Stomach smooth muscle (tissue), 2 donors: ENCODE measurements at regions not wholly inside any gene's neighbourhood (a gene's known extent, or its start where the extent isn't known, plus 50 kb on each side); places are given as distances from the start of the nearest gene placed in this dataset.

Source experiments
- H3K27ac ChIP-seq: one replicate; pipeline ENCODE4 v1.7.0; 2013; ENCODE audit warnings: mild to moderate bottlenecking, low read length, inconsistent platforms
- H3K27me3 ChIP-seq, 2 donors: one replicate each; pipeline ENCODE4 v1.7.0; 2013; ENCODE audit warnings: low read length in 2 of 2; ENCODE audit not compliant: insufficient read depth in 2 of 2, control insufficient read depth in 1 of 2
- H3K36me3 ChIP-seq, 2 donors: one replicate each; pipeline ENCODE4 v1.7.0; 2013; ENCODE audit warnings: low read length in 2 of 2; ENCODE audit not compliant: control insufficient read depth in 2 of 2, insufficient read depth in 2 of 2
- H3K4me1 ChIP-seq: one replicate; pipeline ENCODE4 v1.7.0; 2013; ENCODE audit warnings: low read length; ENCODE audit not compliant: control insufficient read depth, insufficient read depth
- H3K4me3 ChIP-seq, 2 donors: one replicate each; pipeline ENCODE4 v1.7.0; 2013; ENCODE audit warnings: low read length in 2 of 2
- H3K9ac ChIP-seq, 2 donors: one replicate each; pipeline ENCODE4 v1.7.0; 2013; ENCODE audit warnings: low read length in 2 of 2, mild to moderate bottlenecking in 1 of 2
- H3K9me3 ChIP-seq, 2 donors: one replicate each; pipeline ENCODE4 v1.7.0; 2013; ENCODE audit warnings: low read length in 2 of 2; ENCODE audit not compliant: control insufficient read depth in 2 of 2
- donor health status: healthy.
- donor health status: Pancreatic carcinoma.

DNA sequence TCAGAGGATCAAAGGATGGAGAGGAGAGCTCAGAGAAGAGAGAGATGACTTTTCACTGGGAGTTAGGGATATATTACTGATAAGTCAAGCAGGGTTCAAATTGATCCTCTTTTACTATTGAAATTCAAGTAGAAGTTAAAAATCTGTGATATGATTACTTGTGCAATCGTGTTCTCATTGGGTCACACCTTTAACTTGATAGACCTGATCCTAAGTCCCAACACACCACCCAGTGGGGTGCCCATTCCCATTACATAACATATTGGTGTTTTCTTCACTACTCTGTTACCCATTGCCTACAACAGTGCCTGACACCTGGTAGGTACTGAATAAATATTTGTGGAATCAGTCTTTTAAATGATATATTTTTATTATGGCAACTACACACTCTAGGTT lies 66.4 kb upstream of the PICALM start:
- Histone ChIP-seq H3K27ac (no peak overlapping the region), H3K36me3 (no peaks in the 10 kb centered on the region), H3K4me1 (peaks cover 4% of the 10 kb centered on the region), H3K9ac (no peak overlapping the region), H3K9me3 (no peaks in the 10 kb centered on the region), H3K4me3 (no peak overlapping the region), H3K27me3 (no peaks in the 10 kb centered on the region)

- no peak overlapping the region for H3K27ac ChIP-seq
These were observed 65.9 kb upstream of the PICALM start for GRCh38 chr11:86134580-86135318.

GRCh38 chr11:86132667-86133249 lies 63.9 kb upstream of the PICALM start:
- H3K4me3 ChIP-seq: no peak overlapping the region
- H3K27ac ChIP-seq: no peak overlapping the region
- H3K4me1 ChIP-seq: peaks cover 4% of the 10 kb centered on the region

More at GRCh38 chr11:86134580-86135318, 65.9 kb upstream of the PICALM start:
- no peaks in the 10 kb centered on the region for H3K36me3 ChIP-seq
- no peak overlapping the region for H3K4me3 ChIP-seq
- no peaks in the 10 kb centered on the region for H3K9me3 ChIP-seq
- peaks cover 4% of the 10 kb centered on the region for H3K4me1 ChIP-seq
- H3K27me3 ChIP-seq: no peaks in the 10 kb centered on the region
- H3K9ac ChIP-seq: no peak overlapping the region

DNA sequence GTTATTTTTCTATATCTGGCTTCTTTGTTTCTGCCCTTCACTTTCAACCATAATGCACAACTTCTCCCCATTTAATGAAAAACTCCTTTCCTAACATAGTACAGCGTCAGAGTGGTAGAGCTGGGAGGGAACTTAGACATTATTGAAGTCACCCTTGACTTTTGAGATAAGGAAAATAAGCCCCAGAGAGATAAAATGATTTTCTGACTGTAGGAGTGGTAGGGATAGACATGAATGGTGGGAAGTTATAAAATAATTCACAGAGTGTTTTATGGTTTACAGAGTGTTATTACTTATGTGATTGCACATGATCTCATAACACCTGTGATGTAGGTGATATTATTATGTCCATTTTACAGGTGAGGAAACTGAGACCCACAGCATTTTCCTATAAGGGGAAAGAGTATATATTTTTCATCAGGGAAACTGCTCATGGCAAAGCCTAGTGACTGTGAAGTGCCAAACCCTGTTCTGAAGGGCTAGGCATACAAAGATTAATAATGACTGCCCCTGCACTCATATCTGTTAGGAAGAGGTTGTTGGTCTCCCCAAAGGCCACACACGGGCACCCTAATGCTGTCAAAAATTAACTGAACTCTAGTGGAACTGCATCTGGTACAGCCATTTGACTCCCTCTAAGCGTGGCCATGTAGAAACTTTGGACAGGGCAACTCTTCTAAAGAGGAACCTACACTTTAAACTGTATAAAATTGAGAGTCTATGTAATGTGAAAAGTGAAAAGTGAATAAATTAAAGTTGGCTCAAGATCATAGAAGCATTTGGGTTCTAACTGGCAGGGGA lies 61.1 kb upstream of the PICALM start:
- no peak overlapping the region for H3K27ac ChIP-seq
- H3K36me3 ChIP-seq: no peaks in the 10 kb centered on the region

More at GRCh38 chr11:86132667-86133249, 63.9 kb upstream of the PICALM start:
- Histone ChIP-seq H3K27me3 (no peaks in the 10 kb centered on the region), H3K36me3 (no peaks in the 10 kb centered on the region), H3K9ac (no peak overlapping the region), H3K9me3 (no peaks in the 10 kb centered on the region)

GRCh38 chr11:86128914-86129313 lies 60.0 kb upstream of the PICALM start:
- Histone ChIP-seq H3K4me1 (no peaks in the 10 kb centered on the region), H3K9me3 (no peaks in the 10 kb centered on the region), H3K36me3 (no peaks in the 10 kb centered on the region), H3K27me3 (no peaks in the 10 kb centered on the region), H3K4me3 (no peak overlapping the region), H3K27ac (no peak overlapping the region), H3K9ac (no peak overlapping the region)

More for the DNA sequence above, 61.1 kb upstream of the PICALM start:
- Histone ChIP-seq H3K4me3 (no peak overlapping the region), H3K4me1 (no peaks in the 10 kb centered on the region), H3K9me3 (no peaks in the 10 kb centered on the region), H3K27me3 (no peaks in the 10 kb centered on the region), H3K9ac (no peak overlapping the region)

- Histone ChIP-seq H3K4me1 (peaks cover 9% of the 10 kb centered on the region), H3K36me3 (no peaks in the 10 kb centered on the region), H3K27ac (no peak overlapping the region), H3K9ac (no peak overlapping the region), H3K9me3 (no peaks in the 10 kb centered on the region), H3K4me3 (no peak overlapping the region), H3K27me3 (no peaks in the 10 kb centered on the region)
These were observed 58.0 kb upstream of the PICALM start for GRCh38 chr11:86126862-86127261.

DNA sequence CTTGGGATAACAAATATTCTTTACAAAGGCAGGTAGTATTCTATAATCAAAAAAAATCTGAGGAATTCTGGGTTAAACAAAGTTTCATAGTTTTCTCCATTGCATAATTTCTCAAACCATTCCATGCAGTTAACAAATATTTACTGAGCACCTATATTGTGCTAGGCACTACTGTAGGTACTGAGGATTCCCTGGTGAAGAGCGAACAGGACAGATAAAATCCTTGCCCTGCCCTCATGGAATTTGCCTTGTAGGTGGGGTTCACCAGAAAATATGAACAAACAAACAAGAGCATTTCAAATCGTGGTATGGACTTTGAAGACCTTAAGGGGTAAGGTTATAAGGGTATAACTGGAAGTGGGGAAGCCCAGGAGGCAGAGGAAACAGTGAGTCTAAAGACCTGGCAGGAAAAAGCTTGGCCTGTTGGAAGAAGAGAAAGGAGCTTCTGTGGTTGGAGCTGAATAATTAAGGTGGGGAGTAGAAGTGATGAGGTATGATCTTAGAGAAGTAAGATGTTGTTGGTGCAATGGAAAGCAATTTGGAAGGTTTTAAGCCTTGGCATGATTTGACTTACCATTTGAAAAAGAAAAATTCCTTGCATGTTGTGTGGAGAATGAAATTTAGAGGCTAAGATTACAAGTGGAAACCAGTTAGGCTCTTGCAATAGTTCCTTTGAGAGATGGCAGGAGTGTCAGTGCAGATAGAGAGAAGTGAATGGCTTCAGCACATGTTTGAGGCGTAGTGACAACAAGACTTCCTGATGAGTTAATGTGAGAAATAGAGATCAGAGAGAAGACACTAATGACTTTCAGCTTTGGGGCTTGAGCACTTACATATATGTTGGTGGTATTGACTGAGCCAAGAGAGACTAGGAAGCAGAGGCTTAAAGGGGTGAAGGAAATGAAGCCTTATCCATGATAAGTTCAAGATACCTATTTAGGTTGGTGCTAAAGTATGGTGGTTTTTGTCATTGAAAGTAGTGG lies 55.7 kb upstream of the PICALM start:
- Histone ChIP-seq H3K27me3 (no peaks in the 10 kb centered on the region), H3K27ac (no peak overlapping the region), H3K9ac (no peak overlapping the region), H3K36me3 (no peaks in the 10 kb centered on the region), H3K4me3 (no peak overlapping the region), H3K4me1 (peaks cover 9% of the 10 kb centered on the region), H3K9me3 (no peaks in the 10 kb centered on the region)

DNA sequence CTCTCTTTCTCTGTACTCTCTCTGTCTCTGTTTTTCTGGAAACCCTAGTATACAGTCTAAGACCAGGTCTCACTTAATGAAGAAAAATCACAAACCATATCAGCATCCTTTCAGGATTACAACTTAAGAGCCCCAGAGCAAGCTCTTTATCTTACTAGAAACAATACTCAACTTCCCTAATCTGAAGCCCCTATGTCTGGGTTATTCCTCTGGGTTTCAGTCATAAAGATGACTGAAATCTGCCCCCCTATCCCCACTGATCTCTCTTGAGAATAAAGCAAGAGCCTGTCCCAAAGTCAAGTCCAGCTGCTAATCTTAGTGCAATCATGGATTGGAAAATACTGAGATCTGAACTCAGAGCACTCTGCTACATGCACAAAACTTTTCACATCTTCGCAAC lies 53.9 kb upstream of the PICALM start:
- no peak overlapping the region for H3K4me3 ChIP-seq
- H3K9ac ChIP-seq: no peak overlapping the region
- no peaks in the 10 kb centered on the region for H3K36me3 ChIP-seq

DNA sequence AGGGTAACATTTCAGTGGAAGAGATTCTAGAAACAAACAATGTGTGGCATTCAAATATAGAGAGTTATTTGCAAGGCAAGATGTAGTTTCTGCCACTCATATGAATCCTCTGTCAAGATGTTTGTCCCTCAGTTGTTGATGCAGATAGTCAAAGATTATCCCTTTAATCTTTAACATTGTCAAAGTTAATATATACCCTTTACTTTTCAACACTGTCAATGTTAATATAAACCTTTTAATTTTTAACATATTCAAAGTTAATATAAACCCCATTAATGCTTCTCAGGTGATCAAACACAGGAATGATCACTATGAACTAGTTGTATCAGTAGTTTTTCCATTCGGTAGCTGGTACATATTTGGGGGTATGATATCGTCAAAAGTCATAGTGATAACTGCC lies 51.9 kb upstream of the PICALM start:
- H3K27ac ChIP-seq: no peak overlapping the region
- no peaks in the 10 kb centered on the region for H3K9me3 ChIP-seq
- H3K9ac ChIP-seq: no peak overlapping the region
- no peaks in the 10 kb centered on the region for H3K27me3 ChIP-seq
- peaks cover 18% of the 10 kb centered on the region for H3K4me1 ChIP-seq
- no peaks in the 10 kb centered on the region for H3K36me3 ChIP-seq
- no peak overlapping the region for H3K4me3 ChIP-seq

More for the DNA sequence above, 53.9 kb upstream of the PICALM start:
- Histone ChIP-seq H3K27me3 (no peaks in the 10 kb centered on the region), H3K9me3 (no peaks in the 10 kb centered on the region), H3K27ac (no peak overlapping the region), H3K4me1 (peaks cover 9% of the 10 kb centered on the region)

DNA sequence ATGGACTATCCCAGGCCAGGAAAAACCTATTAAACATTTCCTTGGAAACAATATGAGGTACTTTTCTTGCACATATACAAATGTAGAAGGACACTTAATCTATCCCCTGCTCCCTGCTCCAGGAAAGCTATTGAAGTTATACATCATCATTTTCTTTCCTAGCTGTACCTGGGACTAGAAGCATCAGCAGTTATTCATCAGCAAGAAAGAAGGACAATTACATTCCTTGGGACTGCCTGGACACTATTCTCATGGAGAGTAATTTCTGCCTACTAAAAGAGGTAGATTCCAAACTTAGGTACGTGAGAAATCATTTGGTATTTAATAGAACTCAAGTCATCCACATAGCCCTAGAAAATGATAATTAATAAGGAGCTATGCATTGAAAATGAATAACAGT lies 51.0 kb upstream of the PICALM start:
- H3K36me3 ChIP-seq: no peaks in the 10 kb centered on the region
- H3K27ac ChIP-seq: no peak overlapping the region
- H3K9ac ChIP-seq: no peak overlapping the region
- H3K9me3 ChIP-seq: no peaks in the 10 kb centered on the region
- no peaks in the 10 kb centered on the region for H3K27me3 ChIP-seq
- H3K4me3 ChIP-seq: no peak overlapping the region
- H3K4me1 ChIP-seq: peaks cover 21% of the 10 kb centered on the region
